ENCODE measurements at regions not wholly inside any gene's neighbourhood (a gene's known extent, or its start where the extent isn't known, plus 50 kb on each side); places are given as distances from the start of the nearest gene placed in this dataset.

- no peak for TF ChIP-seq EZH2 (IDR thresholded peaks at IDR 0.05)
- no peak for TF ChIP-seq CTCF (IDR thresholded peaks at IDR 0.05)
- no peak for TF ChIP-seq EZH2phosphoT487 (IDR thresholded peaks at IDR 0.05)
Measured at GRCh38 chr12:42958291-42958674, 368.7 kb upstream of the PRICKLE1 start.
